ENCODE measurements at regions not wholly inside any gene's neighbourhood (a gene's known extent, or its start where the extent isn't known, plus 50 kb on each side); places are given as distances from the start of the nearest gene placed in this dataset.

DNA sequence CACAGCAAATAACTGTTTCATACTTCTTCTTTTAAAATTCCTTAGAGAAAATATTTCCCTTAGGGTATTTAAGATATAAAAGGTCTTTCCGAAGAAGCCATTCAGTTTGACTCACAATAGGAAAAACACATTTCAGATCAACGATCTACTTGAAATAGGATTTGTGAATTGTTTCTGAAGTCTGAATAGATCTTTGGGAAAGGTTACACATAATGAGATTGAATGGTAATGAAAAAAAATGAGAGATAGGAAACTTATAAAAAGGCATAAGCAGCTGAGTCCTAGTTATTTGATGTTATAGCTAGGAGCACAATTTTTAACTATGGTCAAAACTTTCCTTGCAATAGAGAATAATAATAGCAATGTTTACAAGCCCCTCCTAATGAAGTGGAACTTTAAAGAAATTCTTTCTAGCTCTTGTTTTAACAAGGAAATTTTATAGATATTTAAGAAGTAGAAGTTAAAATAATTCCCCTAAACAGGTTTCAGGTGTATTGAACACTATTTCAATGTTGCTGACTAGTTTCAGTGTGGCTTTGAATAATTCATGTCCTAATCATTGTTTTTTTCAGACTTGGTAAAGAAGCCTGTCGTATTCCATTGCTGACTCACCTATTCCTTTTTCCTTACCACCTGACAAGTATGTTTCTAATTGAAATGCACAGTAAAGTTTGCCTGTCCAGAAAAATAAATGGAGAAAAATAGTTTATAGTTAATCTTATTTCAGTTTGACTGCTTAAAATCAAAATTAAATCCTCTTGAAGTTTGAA, 89.1 kb downstream of the PCDH18 start:
- Histone ChIP-seq H3K4me2 (ENCODE audit: low read length) (no peak overlapping the region), H3K27ac (ENCODE audit: low read depth, low read length) (no peak overlapping the region)
- no peak for TF ChIP-seq EZH2phosphoT487 (IDR thresholded peaks at IDR 0.05; ENCODE audit: borderline replicate concordance, low read length)
- TF ChIP-seq, protein P1, sequence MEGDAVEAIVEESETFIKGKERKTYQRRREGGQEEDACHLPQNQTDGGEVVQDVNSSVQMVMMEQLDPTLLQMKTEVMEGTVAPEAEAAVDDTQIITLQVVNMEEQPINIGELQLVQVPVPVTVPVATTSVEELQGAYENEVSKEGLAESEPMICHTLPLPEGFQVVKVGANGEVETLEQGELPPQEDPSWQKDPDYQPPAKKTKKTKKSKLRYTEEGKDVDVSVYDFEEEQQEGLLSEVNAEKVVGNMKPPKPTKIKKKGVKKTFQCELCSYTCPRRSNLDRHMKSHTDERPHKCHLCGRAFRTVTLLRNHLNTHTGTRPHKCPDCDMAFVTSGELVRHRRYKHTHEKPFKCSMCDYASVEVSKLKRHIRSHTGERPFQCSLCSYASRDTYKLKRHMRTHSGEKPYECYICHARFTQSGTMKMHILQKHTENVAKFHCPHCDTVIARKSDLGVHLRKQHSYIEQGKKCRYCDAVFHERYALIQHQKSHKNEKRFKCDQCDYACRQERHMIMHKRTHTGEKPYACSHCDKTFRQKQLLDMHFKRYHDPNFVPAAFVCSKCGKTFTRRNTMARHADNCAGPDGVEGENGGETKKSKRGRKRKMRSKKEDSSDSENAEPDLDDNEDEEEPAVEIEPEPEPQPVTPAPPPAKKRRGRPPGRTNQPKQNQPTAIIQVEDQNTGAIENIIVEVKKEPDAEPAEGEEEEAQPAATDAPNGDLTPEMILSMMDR (IDR thresholded peaks at IDR 0.05; ENCODE audit: low read depth, low read length, poor library complexity, severe bottlenecking) = no peak

DNA sequence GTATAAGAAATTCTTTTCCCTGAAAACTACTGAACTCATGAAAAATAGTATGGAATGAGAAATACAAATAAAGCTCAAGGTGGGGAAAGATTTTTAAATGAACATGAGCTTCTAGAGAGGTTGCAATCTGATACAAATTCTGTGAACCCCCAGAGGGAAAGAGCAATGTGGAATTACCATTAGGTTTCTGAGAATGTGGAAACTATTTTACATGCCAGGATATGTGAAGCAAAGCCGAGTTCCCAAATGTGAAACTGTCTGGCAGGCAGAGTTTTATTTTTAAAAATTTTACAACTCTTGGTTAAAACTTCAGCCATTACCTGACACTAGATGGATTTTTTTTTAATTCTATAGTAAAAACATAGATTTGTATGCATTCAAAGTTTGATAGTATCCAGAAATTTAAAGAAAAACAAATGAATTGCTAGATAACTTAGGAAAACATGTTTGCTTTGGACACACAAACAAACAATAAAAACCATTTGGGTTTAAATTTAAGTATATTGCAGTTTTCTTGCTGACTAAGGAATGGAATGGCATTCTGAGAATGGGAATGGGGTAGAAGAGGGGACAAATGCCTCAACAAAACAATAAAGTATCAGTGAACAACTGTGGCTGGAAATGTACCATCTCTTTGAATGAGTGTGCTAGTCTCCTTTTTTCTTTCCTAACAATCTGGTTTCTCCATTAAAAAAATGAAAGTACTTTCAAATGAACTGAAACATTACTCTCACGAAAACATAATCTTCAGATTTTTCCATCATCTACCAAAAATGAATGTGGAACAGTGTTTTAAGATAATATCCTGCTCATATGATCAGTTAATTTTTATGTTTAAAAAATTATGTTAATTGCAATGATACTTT, 99.6 kb downstream of the PCDH18 start:
- Histone ChIP-seq H3K9me2 (replicated peaks; ENCODE audit: control insufficient read depth, low read length) (no peaks in the 10 kb centered on the region), H3K4me2 (ENCODE audit: low read length) (no peak overlapping the region), H3K27ac (ENCODE audit: low read depth, low read length) (no peak overlapping the region), H3F3A (ENCODE audit: control insufficient read depth, insufficient read depth) (no peaks in the 10 kb centered on the region), H3K79me2 (ENCODE audit: control insufficient read depth, low read length) (no peaks in the 10 kb centered on the region), H4K20me1 (ENCODE audit: control insufficient read depth, insufficient read depth, low read depth, low read length) (no peaks in the 10 kb centered on the region), H3K9me3 (ENCODE audit: control insufficient read depth, insufficient read depth, low read length) (no peaks in the 10 kb centered on the region), H3K27me3 (ENCODE audit: control insufficient read depth, low read length) (no peaks in the 10 kb centered on the region), H3K4me1 (ENCODE audit: control insufficient read depth, low read length) (no peaks in the 10 kb centered on the region), H3K36me3 (ENCODE audit: control insufficient read depth, low read length) (no peaks in the 10 kb centered on the region), H3K4me3 (ENCODE audit: low read length) (no peak overlapping the region)
- no peak for TF ChIP-seq EZH2phosphoT487 (IDR thresholded peaks at IDR 0.05; ENCODE audit: borderline replicate concordance, low read length)
- TF ChIP-seq, protein P1 (IDR thresholded peaks at IDR 0.05; ENCODE audit: low read depth, low read length, poor library complexity, severe bottlenecking) = no peak

More for the DNA sequence above, 89.1 kb downstream of the PCDH18 start:
- Histone ChIP-seq H3K36me3 (ENCODE audit: control insufficient read depth, low read length) (no peaks in the 10 kb centered on the region), H3K27me3 (ENCODE audit: control insufficient read depth, low read length) (no peaks in the 10 kb centered on the region), H3K4me3 (ENCODE audit: low read length) (no peak overlapping the region), H3K79me2 (ENCODE audit: control insufficient read depth, low read length) (no peaks in the 10 kb centered on the region), H3K9me3 (ENCODE audit: control insufficient read depth, insufficient read depth, low read length) (no peaks in the 10 kb centered on the region), H3K9me2 (replicated peaks; ENCODE audit: control insufficient read depth, low read length) (no peaks in the 10 kb centered on the region), H4K20me1 (ENCODE audit: control insufficient read depth, insufficient read depth, low read depth, low read length) (no peaks in the 10 kb centered on the region), H3F3A (ENCODE audit: control insufficient read depth, insufficient read depth) (no peaks in the 10 kb centered on the region), H3K4me1 (ENCODE audit: control insufficient read depth, low read length) (no peaks in the 10 kb centered on the region)

DNA sequence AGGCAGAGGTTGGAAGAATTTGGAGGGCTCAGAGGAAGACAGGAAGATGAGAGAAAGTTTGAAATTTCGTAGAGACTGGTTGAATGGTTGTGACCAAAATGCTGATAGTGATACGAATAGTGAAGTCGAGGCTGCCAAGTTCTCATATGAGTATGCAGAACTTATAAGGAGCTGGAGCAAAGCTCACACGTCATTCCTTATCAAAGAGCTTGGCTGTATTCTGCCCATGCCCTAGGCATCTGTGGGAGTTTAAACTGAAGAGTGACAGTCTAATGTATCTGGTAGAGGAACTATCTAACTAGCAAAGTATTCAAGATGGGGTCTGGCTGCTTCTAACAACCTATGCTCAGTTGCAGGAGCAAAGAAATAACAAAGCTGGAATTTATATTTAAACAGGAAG, 102.1 kb downstream of the PCDH18 start:
- Histone ChIP-seq H3K9me3 (ENCODE audit: control insufficient read depth, insufficient read depth, low read length) (no peaks in the 10 kb centered on the region), H3K4me3 (ENCODE audit: low read length) (no peak overlapping the region), H3K27ac (ENCODE audit: low read depth, low read length) (no peak overlapping the region), H3F3A (ENCODE audit: control insufficient read depth, insufficient read depth) (no peaks in the 10 kb centered on the region), H3K36me3 (ENCODE audit: control insufficient read depth, low read length) (no peaks in the 10 kb centered on the region), H3K4me1 (ENCODE audit: control insufficient read depth, low read length) (no peaks in the 10 kb centered on the region), H4K20me1 (ENCODE audit: control insufficient read depth, insufficient read depth, low read depth, low read length) (no peaks in the 10 kb centered on the region), H3K9me2 (replicated peaks; ENCODE audit: control insufficient read depth, low read length) (no peaks in the 10 kb centered on the region), H3K27me3 (ENCODE audit: control insufficient read depth, low read length) (no peaks in the 10 kb centered on the region), H3K4me2 (ENCODE audit: low read length) (no peak overlapping the region), H3K79me2 (ENCODE audit: control insufficient read depth, low read length) (no peaks in the 10 kb centered on the region)
- TF ChIP-seq, protein P1 (IDR thresholded peaks at IDR 0.05; ENCODE audit: low read depth, low read length, poor library complexity, severe bottlenecking) = no peak
- TF ChIP-seq EZH2phosphoT487 (IDR thresholded peaks at IDR 0.05; ENCODE audit: borderline replicate concordance, low read length) = no peak
